Lower lobe of right lung (tissue), 2 donors: ENCODE measurements at regions not wholly inside any gene's neighbourhood (a gene's known extent, or its start where the extent isn't known, plus 50 kb on each side); places are given as distances from the start of the nearest gene placed in this dataset.

Experiments
- ATAC-seq, 2 donors: fragments of 200-7000 bp; cut with Tn5 transposase; one replicate each; pipeline ENCODE4 v1.9.1; 2020 to 2022; ENCODE audit warnings: mild to moderate bottlenecking in 2 of 2, moderate library complexity in 2 of 2
- DNase-seq: peaks from one replicate; pipeline ENCODE4 v3.0.0-alpha.2; 2020
- H3K27ac ChIP-seq: fragments of 200-600 bp; one replicate; pipeline ENCODE4 v1.8.0; 2022
- H3K27me3 ChIP-seq: fragments of 200-600 bp; one replicate; pipeline ENCODE4 v1.8.0; 2022; ENCODE audit warnings: low read depth
- H3K36me3 ChIP-seq: fragments of 200-600 bp; one replicate; pipeline ENCODE4 v1.8.0; 2022; ENCODE audit warnings: mild to moderate bottlenecking
- H3K4me1 ChIP-seq: fragments of 200-600 bp; one replicate; pipeline ENCODE4 v1.8.0; 2022
- H3K4me3 ChIP-seq: fragments of 200-600 bp; one replicate; pipeline ENCODE4 v1.8.0; 2022; ENCODE audit warnings: mild to moderate bottlenecking
- H3K9me3 ChIP-seq: fragments of 200-600 bp; one replicate; pipeline ENCODE4 v1.8.0; 2022
- intact Hi-C: fragments of 100-400 bp; cut with DNase I; formaldehyde crosslinking; loops from one replicate; pipeline ENCODE4 v1.11.0; 2022
- TF ChIP-seq, protein P1 (sequence below): fragments of 200-600 bp; IDR thresholded peaks from one replicate; pipeline ENCODE4 v1.8.0; 2022; ENCODE audit warnings: antibody characterized with exemption, mild to moderate bottlenecking
- donor health status: DM: no; HTN: yes; CAD: no; lungs with severe emphysema.

DNA sequence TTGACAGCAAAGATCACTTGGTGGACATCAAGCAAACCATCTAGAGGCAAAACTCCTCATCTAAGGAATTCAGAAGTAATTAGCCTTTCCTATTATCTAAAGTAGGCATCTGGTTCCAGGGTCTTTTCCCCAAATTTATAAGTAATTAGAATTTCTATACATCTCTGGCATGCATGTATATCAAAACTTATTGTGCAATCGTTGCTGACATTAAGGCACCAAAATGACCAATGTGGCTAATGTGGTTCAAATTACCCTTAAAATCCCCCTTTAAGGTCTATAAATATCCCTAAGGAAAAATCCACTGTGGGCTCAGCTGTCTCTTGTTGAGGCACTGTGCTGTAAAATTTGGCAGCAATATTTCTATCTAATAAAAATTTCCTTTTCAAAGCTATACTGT, 695.9 kb upstream of the LRRTM4 start:
- no peak for DNase-seq

DNA sequence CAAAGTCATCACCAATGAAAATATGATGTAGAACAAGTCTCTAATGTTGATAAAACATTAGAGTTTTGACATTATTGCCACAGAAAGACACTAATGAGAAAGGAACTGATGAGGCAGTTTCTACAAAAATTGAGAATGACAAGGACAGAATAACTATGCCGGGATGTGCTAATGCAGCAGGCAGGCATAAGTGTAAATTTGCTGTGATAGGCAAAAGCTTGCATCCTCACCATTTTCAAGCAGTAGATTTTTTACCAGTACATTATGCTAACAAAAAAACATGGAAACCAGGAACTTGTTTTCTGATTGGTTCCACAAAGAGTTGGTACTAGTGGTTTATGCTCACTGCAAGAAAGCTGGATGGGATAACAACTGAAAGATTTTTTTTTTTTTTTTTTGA, 715.5 kb upstream of the LRRTM4 start:
- H3K27me3 ChIP-seq, result no peaks in the 10 kb centered on the region
- DNase-seq (no peak), ATAC-seq (no peak)
- no peak overlapping the region for H3K27ac ChIP-seq
- H3K9me3 ChIP-seq, result no peaks in the 10 kb centered on the region
- intact Hi-C loops, result no loop called here
- H3K36me3 ChIP-seq, result no peaks in the 10 kb centered on the region
- H3K4me1 ChIP-seq, result no peaks in the 10 kb centered on the region
- no peak overlapping the region for H3K4me3 ChIP-seq
- TF ChIP-seq, protein P1, sequence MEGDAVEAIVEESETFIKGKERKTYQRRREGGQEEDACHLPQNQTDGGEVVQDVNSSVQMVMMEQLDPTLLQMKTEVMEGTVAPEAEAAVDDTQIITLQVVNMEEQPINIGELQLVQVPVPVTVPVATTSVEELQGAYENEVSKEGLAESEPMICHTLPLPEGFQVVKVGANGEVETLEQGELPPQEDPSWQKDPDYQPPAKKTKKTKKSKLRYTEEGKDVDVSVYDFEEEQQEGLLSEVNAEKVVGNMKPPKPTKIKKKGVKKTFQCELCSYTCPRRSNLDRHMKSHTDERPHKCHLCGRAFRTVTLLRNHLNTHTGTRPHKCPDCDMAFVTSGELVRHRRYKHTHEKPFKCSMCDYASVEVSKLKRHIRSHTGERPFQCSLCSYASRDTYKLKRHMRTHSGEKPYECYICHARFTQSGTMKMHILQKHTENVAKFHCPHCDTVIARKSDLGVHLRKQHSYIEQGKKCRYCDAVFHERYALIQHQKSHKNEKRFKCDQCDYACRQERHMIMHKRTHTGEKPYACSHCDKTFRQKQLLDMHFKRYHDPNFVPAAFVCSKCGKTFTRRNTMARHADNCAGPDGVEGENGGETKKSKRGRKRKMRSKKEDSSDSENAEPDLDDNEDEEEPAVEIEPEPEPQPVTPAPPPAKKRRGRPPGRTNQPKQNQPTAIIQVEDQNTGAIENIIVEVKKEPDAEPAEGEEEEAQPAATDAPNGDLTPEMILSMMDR, result no peak

More for the DNA sequence above, 695.9 kb upstream of the LRRTM4 start:
- H3K4me3 ChIP-seq, result no peak overlapping the region
- no peaks in the 10 kb centered on the region for H3K4me1 ChIP-seq
- TF ChIP-seq, protein P1, result no peak
- intact Hi-C loops, result no loop called here
- H3K27ac ChIP-seq, result no peak overlapping the region
- no peaks in the 10 kb centered on the region for H3K36me3 ChIP-seq
- H3K9me3 ChIP-seq, result no peaks in the 10 kb centered on the region
- no peak for ATAC-seq
- no peaks in the 10 kb centered on the region for H3K27me3 ChIP-seq

DNA sequence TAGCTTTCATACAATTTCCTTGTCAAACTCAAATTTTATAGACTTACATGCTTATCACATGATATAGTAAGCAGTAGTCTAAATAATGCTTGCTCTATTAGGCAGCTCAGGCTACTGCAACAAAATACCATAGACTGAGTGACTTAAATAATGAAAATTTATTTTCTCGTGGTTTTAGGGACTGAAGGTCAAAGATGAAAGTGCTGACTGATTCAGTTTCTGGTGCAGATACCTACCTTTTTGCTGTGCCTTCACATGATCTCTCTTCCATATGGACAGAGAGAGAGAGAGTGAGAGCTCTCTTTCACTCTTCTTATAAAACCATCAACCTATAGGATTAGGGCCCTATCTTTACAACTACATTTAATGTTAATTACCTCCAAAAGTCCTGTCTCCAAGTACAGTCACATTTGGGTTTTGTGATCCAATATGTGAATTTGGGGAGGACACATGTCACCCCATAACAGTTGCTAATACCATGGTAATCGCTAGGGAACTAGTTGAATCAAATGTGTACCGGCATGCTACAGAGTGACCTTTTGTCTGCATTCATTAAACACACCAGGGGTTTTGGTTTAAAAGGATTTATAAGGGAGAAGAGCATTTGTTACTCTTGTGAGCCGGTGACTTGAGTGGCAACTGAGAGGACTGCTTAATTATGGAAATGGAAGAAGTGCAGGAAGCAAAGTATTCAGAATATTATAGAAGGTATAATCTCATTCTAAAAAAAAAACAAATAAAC, 723.4 kb upstream of the LRRTM4 start:
- Histone ChIP-seq H3K27ac (no peak overlapping the region), H3K4me3 (no peak overlapping the region), H3K27me3 (no peaks in the 10 kb centered on the region), H3K36me3 (no peaks in the 10 kb centered on the region), H3K9me3 (no peaks in the 10 kb centered on the region), H3K4me1 (no peaks in the 10 kb centered on the region)
- intact Hi-C loops, result no loop called here
- TF ChIP-seq, protein P1, result no peak
- ATAC-seq, result no peak
- DNase-seq, result no peak

DNA sequence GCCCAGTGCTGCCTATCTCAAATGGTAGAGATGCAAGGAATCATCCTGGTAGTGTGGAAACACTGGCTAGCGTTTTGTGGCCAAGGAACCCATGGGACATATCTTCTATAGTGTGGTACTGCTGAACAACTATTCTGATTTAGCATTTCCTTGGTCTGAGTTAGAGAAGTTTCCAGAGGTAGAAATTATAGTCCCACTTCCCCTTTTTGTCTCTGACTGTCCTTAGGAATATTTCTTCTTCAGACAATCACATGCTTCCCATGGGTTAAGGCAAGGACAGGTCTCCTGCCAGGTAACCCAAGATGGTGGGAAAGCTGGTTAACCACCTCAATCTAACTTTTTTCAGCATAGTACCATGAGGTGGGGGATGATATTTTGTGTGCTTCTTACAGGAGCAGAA, 729.5 kb upstream of the LRRTM4 start:
- Histone ChIP-seq H3K36me3 (no peaks in the 10 kb centered on the region), H3K27me3 (no peaks in the 10 kb centered on the region), H3K27ac (no peak overlapping the region), H3K4me3 (no peak overlapping the region), H3K4me1 (no peaks in the 10 kb centered on the region), H3K9me3 (no peaks in the 10 kb centered on the region)
- intact Hi-C loops, result no loop called here
- DNase-seq, result no peak
- TF ChIP-seq, protein P1, result no peak
- no peak for ATAC-seq

DNA sequence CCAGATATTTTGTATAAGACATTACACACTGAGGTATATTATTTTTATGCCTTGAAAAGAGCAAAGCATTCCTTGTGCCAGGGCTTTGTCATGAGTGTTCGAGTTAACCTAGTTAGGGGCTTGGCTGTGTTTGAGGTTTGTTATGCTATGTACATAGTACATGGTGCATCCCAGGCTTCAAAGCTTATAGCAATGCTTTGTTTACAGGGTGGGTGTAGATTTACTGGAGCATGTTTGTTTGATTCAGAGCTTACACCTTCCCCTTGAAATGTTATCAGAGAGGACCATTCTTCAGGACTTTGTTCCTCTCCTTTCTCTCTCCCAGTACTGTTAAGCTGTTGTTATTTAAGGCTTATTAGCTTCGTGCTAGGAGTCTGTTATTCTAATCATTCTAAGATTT, 738.7 kb upstream of the LRRTM4 start:
- H3K4me3 ChIP-seq, result no peak overlapping the region
- TF ChIP-seq, protein P1, result no peak
- no peaks in the 10 kb centered on the region for H3K27me3 ChIP-seq
- H3K36me3 ChIP-seq, result no peaks in the 10 kb centered on the region
- DNase-seq (no peak), ATAC-seq (no peak)
- H3K9me3 ChIP-seq, result no peaks in the 10 kb centered on the region
- H3K4me1 ChIP-seq, result no peaks in the 10 kb centered on the region
- intact Hi-C loops, result no loop called here
- no peak overlapping the region for H3K27ac ChIP-seq
